H1 (cell line): ENCODE measurements at regions not wholly inside any gene's neighbourhood (a gene's known extent, or its start where the extent isn't known, plus 50 kb on each side); places are given as distances from the start of the nearest gene placed in this dataset.

Experiments
- ATF2 ChIP-seq: IDR thresholded peaks from 2 replicates; pipeline ENCODE4 v1.6.1; 2012; ENCODE audit warnings: low read length, inconsistent platforms
- CBX5 ChIP-seq: fragments of 300-800, 300-1000 bp; sonication (generic); IDR thresholded peaks from 2 replicates; pipeline ENCODE4 v1.7.1; 2016; ENCODE audit warnings: antibody characterized with exemption, low read length, low read depth
- EGR1 ChIP-seq: IDR thresholded peaks from 2 replicates; pipeline ENCODE4 v1.6.1; 2011; ENCODE audit warnings: low read depth, low read length, borderline replicate concordance
- KDM5A ChIP-seq: fragments of 200-600 bp; IDR thresholded peaks from 2 replicates; pipeline ENCODE4 v1.7.1; 2012; ENCODE audit warnings: mild to moderate bottlenecking, low read length, inconsistent platforms, mixed read lengths
- SP1 ChIP-seq: IDR thresholded peaks from 2 replicates; pipeline ENCODE4 v1.6.1; 2011; ENCODE audit warnings: low read depth, low read length
- SP2 ChIP-seq: IDR thresholded peaks from 2 replicates; pipeline ENCODE4 v1.6.1; 2012; ENCODE audit warnings: mild to moderate bottlenecking, low read length, inconsistent platforms
- SUZ12 ChIP-seq: fragments of 200-600 bp; sonication (generic); IDR thresholded peaks from 2 replicates; pipeline ENCODE4 v1.6.1; 2012; ENCODE audit warnings: mild to moderate bottlenecking, inconsistent platforms, low read length, moderate library complexity, mixed read lengths
- TBP ChIP-seq: IDR thresholded peaks from 2 replicates; pipeline ENCODE4 v1.6.1; 2011; ENCODE audit warnings: low read depth, low read length, improper control_type of control experiment
- ZNF274 ChIP-seq: IDR thresholded peaks from 2 replicates; pipeline ENCODE4 v1.7.0; 2012; ENCODE audit warnings: low read length, borderline replicate concordance; ENCODE audit errors: extremely low read depth
- TF ChIP-seq, protein P1 (sequence below): fragments of 300-600 bp; sonication (generic); IDR thresholded peaks from 2 replicates; pipeline ENCODE4 v1.7.1; 2012; ENCODE audit warnings: low read length, moderate library complexity, mild to moderate bottlenecking, inconsistent platforms; ENCODE audit not compliant: insufficient replicate concordance

- TF ChIP-seq, protein P1, sequence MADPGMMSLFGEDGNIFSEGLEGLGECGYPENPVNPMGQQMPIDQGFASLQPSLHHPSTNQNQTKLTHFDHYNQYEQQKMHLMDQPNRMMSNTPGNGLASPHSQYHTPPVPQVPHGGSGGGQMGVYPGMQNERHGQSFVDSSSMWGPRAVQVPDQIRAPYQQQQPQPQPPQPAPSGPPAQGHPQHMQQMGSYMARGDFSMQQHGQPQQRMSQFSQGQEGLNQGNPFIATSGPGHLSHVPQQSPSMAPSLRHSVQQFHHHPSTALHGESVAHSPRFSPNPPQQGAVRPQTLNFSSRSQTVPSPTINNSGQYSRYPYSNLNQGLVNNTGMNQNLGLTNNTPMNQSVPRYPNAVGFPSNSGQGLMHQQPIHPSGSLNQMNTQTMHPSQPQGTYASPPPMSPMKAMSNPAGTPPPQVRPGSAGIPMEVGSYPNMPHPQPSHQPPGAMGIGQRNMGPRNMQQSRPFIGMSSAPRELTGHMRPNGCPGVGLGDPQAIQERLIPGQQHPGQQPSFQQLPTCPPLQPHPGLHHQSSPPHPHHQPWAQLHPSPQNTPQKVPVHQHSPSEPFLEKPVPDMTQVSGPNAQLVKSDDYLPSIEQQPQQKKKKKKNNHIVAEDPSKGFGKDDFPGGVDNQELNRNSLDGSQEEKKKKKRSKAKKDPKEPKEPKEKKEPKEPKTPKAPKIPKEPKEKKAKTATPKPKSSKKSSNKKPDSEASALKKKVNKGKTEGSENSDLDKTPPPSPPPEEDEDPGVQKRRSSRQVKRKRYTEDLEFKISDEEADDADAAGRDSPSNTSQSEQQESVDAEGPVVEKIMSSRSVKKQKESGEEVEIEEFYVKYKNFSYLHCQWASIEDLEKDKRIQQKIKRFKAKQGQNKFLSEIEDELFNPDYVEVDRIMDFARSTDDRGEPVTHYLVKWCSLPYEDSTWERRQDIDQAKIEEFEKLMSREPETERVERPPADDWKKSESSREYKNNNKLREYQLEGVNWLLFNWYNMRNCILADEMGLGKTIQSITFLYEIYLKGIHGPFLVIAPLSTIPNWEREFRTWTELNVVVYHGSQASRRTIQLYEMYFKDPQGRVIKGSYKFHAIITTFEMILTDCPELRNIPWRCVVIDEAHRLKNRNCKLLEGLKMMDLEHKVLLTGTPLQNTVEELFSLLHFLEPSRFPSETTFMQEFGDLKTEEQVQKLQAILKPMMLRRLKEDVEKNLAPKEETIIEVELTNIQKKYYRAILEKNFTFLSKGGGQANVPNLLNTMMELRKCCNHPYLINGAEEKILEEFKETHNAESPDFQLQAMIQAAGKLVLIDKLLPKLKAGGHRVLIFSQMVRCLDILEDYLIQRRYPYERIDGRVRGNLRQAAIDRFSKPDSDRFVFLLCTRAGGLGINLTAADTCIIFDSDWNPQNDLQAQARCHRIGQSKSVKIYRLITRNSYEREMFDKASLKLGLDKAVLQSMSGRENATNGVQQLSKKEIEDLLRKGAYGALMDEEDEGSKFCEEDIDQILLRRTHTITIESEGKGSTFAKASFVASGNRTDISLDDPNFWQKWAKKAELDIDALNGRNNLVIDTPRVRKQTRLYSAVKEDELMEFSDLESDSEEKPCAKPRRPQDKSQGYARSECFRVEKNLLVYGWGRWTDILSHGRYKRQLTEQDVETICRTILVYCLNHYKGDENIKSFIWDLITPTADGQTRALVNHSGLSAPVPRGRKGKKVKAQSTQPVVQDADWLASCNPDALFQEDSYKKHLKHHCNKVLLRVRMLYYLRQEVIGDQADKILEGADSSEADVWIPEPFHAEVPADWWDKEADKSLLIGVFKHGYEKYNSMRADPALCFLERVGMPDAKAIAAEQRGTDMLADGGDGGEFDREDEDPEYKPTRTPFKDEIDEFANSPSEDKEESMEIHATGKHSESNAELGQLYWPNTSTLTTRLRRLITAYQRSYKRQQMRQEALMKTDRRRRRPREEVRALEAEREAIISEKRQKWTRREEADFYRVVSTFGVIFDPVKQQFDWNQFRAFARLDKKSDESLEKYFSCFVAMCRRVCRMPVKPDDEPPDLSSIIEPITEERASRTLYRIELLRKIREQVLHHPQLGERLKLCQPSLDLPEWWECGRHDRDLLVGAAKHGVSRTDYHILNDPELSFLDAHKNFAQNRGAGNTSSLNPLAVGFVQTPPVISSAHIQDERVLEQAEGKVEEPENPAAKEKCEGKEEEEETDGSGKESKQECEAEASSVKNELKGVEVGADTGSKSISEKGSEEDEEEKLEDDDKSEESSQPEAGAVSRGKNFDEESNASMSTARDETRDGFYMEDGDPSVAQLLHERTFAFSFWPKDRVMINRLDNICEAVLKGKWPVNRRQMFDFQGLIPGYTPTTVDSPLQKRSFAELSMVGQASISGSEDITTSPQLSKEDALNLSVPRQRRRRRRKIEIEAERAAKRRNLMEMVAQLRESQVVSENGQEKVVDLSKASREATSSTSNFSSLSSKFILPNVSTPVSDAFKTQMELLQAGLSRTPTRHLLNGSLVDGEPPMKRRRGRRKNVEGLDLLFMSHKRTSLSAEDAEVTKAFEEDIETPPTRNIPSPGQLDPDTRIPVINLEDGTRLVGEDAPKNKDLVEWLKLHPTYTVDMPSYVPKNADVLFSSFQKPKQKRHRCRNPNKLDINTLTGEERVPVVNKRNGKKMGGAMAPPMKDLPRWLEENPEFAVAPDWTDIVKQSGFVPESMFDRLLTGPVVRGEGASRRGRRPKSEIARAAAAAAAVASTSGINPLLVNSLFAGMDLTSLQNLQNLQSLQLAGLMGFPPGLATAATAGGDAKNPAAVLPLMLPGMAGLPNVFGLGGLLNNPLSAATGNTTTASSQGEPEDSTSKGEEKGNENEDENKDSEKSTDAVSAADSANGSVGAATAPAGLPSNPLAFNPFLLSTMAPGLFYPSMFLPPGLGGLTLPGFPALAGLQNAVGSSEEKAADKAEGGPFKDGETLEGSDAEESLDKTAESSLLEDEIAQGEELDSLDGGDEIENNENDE, result no peak
- TF ChIP-seq TBP (no peak), SP1 (no peak), KDM5A (no peak), ATF2 (no peak), CBX5 (no peak), SUZ12 (no peak), EGR1 (no peak), ZNF274 (no peak), SP2 (no peak)
Measured at GRCh38 chr3:127410137-127410488, 122.3 kb upstream of the PRR20G start (continued).
